ENCODE measurements at regions not wholly inside any gene's neighbourhood (a gene's known extent, or its start where the extent isn't known, plus 50 kb on each side); places are given as distances from the start of the nearest gene placed in this dataset.

- DNase-seq = no peak
These were observed 78.3 kb downstream of the RAMP3 start for GRCh38 chr7:45235905-45236304.

GRCh38 chr7:45236666-45237065 lies 79.1 kb downstream of the RAMP3 start:
- DNase-seq = no peak

- no peak for DNase-seq
These were observed 80.3 kb downstream of the RAMP3 start for GRCh38 chr7:45237788-45238461.

GRCh38 chr7:45238806-45239205 lies 81.2 kb downstream of the RAMP3 start:
- no peak for DNase-seq

- DNase-seq = no peak
These were observed 81.9 kb downstream of the RAMP3 start for GRCh38 chr7:45239486-45239885.

GRCh38 chr7:45240273-45240771 lies 82.7 kb downstream of the RAMP3 start:
- DNase-seq = no peak

GRCh38 chr7:45240926-45241325 lies 83.3 kb downstream of the RAMP3 start:
- DNase-seq = no peak

- peak; percentile 4 for DNase-seq
These were observed 83.9 kb downstream of the RAMP3 start for GRCh38 chr7:45241339-45242109.

GRCh38 chr7:45242261-45242660 lies 84.7 kb downstream of the RAMP3 start:
- no peak for DNase-seq

GRCh38 chr7:45242698-45243097 lies 85.1 kb downstream of the RAMP3 start:
- no peak for DNase-seq

- DNase-seq = no peak
These were observed 87.4 kb downstream of the RAMP3 start for GRCh38 chr7:45244981-45245380.

GRCh38 chr7:45246339-45246738 lies 88.7 kb downstream of the RAMP3 start:
- no peak for DNase-seq

- DNase-seq = no peak
These were observed 94.7 kb downstream of the RAMP3 start for GRCh38 chr7:45252248-45252647.

GRCh38 chr7:45252857-45253256 lies 95.3 kb downstream of the RAMP3 start:
- DNase-seq = no peak

- DNase-seq = no peak
These were observed 95.8 kb downstream of the RAMP3 start for GRCh38 chr7:45253368-45253767.

GRCh38 chr7:45255187-45255586 lies 97.6 kb downstream of the RAMP3 start:
- no peak for DNase-seq

GRCh38 chr7:45256309-45256708 lies 98.7 kb downstream of the RAMP3 start:
- DNase-seq = no peak

GRCh38 chr7:45256775-45257174 lies 99.2 kb downstream of the RAMP3 start:
- DNase-seq = no peak

GRCh38 chr7:45257284-45257683 lies 99.7 kb downstream of the RAMP3 start:
- no peak for DNase-seq

- no peak for DNase-seq
These were observed 101.1 kb downstream of the RAMP3 start for GRCh38 chr7:45258533-45259226.

GRCh38 chr7:45259227-45259596 lies 101.6 kb downstream of the RAMP3 start:
- DNase-seq = no peak

- DNase-seq = no peak
These were observed 102.5 kb downstream of the RAMP3 start for GRCh38 chr7:45259966-45260646.

- no peak for DNase-seq
These were observed 109.7 kb downstream of the RAMP3 start for GRCh38 chr7:45267262-45267661.
